Right lobe of liver (tissue), 4 donors: ENCODE measurements at regions not wholly inside any gene's neighbourhood (a gene's known extent, or its start where the extent isn't known, plus 50 kb on each side); places are given as distances from the start of the nearest gene placed in this dataset.

Experiments used
- CTCF ChIP-seq, 4 donors: fragments of 200-600 bp in 3 of 4; fragments of 450-650 bp in 1 of 4; IDR thresholded peaks; one replicate each; pipeline versions ENCODE4 v1.5.1 to v1.8.0; 2016 to 2022; ENCODE audit warnings: antibody characterized with exemption in 4 of 4, mild to moderate bottlenecking in 2 of 4
- POLR2A ChIP-seq: fragments of 450-650 bp; IDR thresholded peaks from one replicate; pipeline ENCODE4 v1.6.1; 2017; ENCODE audit warnings: antibody characterized with exemption, mild to moderate bottlenecking
- donor health status: DM: no; HTN: no; CAD: no.
- donor health status: DM: no; HTN: no; CAD: no.
- donor health status: DM: no; HTN: yes; CAD: no.

- TF ChIP-seq CTCF (IDR thresholded peaks at IDR 0.05): no peak
- no peak for TF ChIP-seq POLR2A
Observed at GRCh38 chr20:60587986-60588385, 629.8 kb downstream of the CDH26 start.
